ENCODE measurements at regions not wholly inside any gene's neighbourhood (a gene's known extent, or its start where the extent isn't known, plus 50 kb on each side); places are given as distances from the start of the nearest gene placed in this dataset.

GRCh38 chr6:167469672-167470071 is 144.8 kb downstream of the TTLL2 start:
- Histone ChIP-seq H3K9me3 (no peaks in the 10 kb centered on the region), H3K27me3 (no peaks in the 10 kb centered on the region), H3K27ac (no peak overlapping the region), H3K4me1 (peaks cover 0 to 20% (median 11%) of the 10 kb centered on the region in 9 donors), H3K4me3 (no peak overlapping the region), H3K36me3 (no peaks in the 10 kb centered on the region)
- peak; percentile 31 to 69 for DNase-seq
- 33 to 49% methylated on average over 10 of the region's 10 CpGs for WGBS, 2 donors
- TF ChIP-seq CTCF (IDR thresholded peaks at IDR 0.05): no peak
- intact Hi-C loops (cut with DNase I): no loop called here
- ATAC-seq: peak; percentile 66 to 84 (median 78)

- intact Hi-C loops (cut with DNase I): no loop called here
- DNase-seq: no peak
Observed at GRCh38 chr6:167470101-167470835, 145.4 kb downstream of the TTLL2 start.

GRCh38 chr6:167470836-167471547 is 146.1 kb downstream of the TTLL2 start:
- Histone ChIP-seq H3K27me3 (no peaks in the 10 kb centered on the region), H3K27ac (no peak overlapping the region), H3K9me3 (no peaks in the 10 kb centered on the region), H3K4me1 (peaks cover 0 to 20% (median 11%) of the 10 kb centered on the region in 9 donors), H3K4me3 (no peak overlapping the region), H3K36me3 (no peaks in the 10 kb centered on the region)
- DNase-seq: no peak
- no peak for TF ChIP-seq CTCF (IDR thresholded peaks at IDR 0.05)
- intact Hi-C loops (cut with DNase I): no loop called here
- WGBS, 2 donors: 75 to 86% methylated on average over 15 of the region's 15 CpGs
- peak in 4 of 8 donors; percentile 10 to 46 (median 37) for ATAC-seq

More at GRCh38 chr6:167470101-167470835, 145.4 kb downstream of the TTLL2 start:
- Histone ChIP-seq H3K36me3 (no peaks in the 10 kb centered on the region), H3K27me3 (no peaks in the 10 kb centered on the region), H3K27ac (no peak overlapping the region), H3K9me3 (no peaks in the 10 kb centered on the region), H3K4me3 (no peak overlapping the region), H3K4me1 (peaks cover 0 to 20% (median 11%) of the 10 kb centered on the region in 9 donors)
- ATAC-seq: peak in 1 of 8 donors; percentile 14
- WGBS, 2 donors: 77 to 83% methylated on average over 13 of the region's 13 CpGs
- no peak for TF ChIP-seq CTCF (IDR thresholded peaks at IDR 0.05)

GRCh38 chr6:167471548-167471930 is 146.7 kb downstream of the TTLL2 start:
- DNase-seq (no peak), ATAC-seq (peak in 1 of 8 donors; percentile 8)
- Histone ChIP-seq H3K9me3 (no peaks in the 10 kb centered on the region), H3K36me3 (no peaks in the 10 kb centered on the region), H3K27ac (no peak overlapping the region), H3K27me3 (peaks cover 0 to 3% (median 0%) of the 10 kb centered on the region in 7 donors), H3K4me1 (peaks cover 0 to 20% (median 11%) of the 10 kb centered on the region in 9 donors), H3K4me3 (no peak overlapping the region)
- intact Hi-C loops (cut with DNase I): no loop called here
- WGBS, 2 donors: 93 to 95% methylated on average over 10 of the region's 10 CpGs
- TF ChIP-seq CTCF (IDR thresholded peaks at IDR 0.05): no peak
